Activated CD8-positive, alpha-beta memory T cell treated with anti-CD3 and anti-CD28 coated beads, Interleukin-2, amount 50 U/mL, for 48 hours (primary cell): ENCODE measurements at regions not wholly inside any gene's neighbourhood (a gene's known extent, or its start where the extent isn't known, plus 50 kb on each side); places are given as distances from the start of the nearest gene placed in this dataset.

ENCODE experiments used
- DNase-seq: peaks from one replicate; pipeline ENCODE4 v3.0.0-alpha.2; 2020

DNA sequence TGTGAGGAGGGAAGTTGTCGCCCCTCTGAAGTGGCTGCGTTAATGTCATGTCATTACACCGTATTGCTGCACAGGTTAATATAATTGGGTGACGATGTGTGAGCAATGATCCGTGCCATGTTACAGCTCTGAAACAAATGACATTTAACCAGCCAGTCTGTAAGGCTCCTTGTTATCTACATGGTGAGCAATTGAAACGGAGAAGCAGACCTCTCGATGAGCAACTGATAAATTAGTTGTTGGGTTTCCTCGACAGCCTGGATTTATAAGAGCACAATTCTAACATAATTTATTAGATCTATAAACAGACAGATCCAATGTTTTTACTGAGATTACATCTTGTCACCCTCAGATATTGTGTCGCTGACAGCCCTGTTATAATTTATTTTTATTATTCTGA, 49.9 kb upstream of the MAFB start:
- no peak for DNase-seq

DNA sequence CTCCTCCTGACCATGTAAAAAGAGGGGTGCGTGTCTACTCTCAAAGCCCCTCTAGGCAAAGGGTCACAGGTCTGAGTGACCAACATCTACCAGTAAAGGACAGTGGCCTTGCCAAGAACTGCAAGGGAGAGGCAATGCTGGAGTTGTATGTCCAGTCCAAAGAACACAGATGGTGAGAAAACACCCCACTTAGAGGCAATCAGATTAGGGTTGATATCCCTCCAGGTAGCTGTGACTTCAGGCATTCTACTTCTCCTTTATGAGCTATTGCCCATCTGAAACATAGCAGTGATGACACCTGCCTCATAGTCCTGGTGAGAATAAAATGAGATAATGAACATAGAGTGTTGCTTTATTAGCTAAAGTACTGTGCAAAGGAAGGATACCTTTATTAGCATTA, 50.8 kb upstream of the MAFB start:
- no peak for DNase-seq

DNA sequence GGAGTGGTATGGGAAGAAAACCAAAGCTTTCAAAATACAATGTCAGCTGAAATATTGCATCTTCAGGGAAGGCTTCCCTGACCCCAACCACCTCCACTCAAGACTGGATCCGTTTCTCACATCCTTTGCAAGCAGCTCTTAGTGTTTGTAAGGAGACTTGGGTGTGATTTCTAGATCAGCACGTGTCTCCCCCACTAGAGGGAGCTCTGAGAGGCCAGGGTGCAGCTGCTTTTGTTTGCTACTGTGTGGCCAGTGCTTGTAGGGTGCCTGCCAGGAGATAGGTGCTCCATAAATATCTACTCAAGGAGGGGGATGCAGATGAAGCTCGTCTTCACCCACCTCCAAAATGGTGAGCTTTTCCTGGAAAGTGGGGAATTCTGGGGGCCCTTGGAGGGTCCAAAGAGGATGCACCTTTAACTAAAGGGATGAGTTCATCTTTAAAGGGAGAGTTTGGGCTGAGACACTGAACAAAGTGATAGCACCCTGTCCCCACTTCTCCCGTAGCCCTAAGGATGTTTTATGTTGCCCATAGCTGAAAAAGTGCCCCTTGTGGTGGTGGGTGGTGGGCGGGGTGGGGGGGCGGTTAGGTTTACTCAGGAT, 52.6 kb upstream of the MAFB start:
- peak; percentile 63 for DNase-seq

DNA sequence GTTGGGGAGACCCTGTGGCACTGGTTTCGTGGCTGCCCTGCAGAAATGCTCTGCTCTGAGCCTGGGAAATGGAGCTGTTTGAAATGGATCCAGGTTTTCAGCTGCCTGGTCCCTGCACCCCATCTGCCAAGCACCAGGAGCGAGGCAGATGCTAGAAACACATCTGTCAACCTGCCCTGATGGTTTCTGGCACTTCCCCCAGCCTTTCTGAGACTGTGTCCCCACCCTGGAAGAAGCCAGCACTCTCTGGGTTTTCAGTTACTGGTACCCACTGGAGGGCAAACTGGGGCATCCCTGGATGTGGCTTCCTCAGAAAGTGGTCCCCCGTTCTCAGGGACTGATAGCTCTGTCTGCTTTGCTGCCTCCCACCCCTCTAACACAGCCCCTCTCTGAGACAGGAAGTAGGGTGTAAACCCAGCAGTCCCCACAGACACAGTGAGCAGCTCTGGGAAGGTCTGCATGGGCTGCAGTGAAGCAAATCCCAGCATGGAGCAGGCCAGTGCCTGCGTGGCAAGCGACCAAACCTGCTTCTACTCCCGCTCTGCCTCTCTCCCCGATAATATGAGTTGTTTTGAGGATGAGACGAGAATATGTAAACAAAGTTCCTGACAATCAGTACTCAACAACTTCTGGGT, 54.2 kb upstream of the MAFB start:
- DNase-seq, result no peak

DNA sequence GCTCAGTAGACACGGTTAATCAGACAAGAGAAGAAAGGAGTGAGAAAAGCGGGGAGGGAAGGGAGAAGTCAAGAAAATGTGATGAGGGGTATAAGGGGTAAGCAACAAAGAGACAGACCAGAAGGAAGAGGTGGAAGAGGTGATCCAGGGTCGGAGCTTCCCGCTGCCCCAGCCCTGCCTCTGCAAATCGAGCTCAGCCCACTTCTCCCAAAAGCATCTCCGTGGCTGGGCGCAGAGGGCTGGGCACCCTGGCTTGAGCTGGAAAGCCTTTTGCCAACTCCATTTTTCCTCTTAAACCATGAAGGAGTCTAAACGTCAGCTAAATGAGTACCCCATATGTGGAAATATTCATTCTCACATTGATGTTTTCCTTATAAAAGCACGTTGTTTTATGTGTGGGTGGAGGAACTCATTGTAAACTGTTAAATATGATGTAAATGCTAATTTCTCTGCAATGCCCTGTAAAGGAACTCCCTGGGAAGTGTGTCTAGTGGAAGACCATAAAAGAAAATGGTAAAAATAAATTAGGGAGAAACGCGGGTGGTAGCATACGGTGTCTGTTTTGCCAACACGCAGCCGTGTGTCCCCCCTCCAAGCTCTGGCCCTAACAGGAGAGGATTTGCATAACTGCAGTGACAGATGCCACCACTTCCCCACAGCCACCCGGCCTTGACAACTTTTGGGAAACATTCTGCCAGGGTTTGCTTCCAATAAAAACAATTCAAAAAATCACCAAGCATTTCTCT, 55.2 kb upstream of the MAFB start:
- no peak for DNase-seq

DNA sequence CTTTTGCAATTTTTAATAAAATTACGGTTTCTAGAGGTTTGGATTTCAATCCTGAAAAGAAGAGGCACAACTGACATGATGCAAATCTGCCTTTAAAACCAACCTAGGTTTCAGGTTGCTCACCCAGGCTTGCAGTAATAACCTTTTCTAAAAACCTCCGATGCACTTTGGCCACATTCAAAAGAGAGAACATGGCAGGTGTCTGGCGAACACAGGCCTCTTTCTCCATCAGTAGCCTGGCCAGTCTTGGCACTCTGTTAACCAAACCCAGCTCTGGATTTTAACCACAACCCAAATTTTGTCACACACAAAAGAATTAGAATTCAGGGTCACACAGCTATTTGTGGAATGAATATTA, 55.8 kb upstream of the MAFB start:
- DNase-seq, result no peak

DNA sequence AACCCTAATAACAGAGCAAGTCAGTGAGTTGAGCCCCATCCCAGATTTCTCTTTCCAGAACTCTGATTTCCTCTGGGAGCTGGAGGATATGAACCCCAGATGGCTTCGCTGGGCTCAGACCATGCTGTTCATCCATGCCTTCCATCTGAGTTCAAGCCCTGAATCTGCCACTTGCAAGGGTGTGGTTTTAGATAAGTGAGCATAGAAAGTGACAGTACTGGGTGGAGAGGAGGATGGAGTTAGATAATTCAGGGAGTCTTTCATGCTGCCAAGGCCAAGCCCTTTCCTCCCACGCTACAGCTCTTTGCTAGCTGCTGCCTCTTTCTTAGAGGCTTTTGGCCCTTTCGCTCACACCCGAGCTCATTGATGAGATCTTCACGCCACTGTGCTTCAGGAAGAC, 57.2 kb upstream of the MAFB start:
- no peak for DNase-seq

DNA sequence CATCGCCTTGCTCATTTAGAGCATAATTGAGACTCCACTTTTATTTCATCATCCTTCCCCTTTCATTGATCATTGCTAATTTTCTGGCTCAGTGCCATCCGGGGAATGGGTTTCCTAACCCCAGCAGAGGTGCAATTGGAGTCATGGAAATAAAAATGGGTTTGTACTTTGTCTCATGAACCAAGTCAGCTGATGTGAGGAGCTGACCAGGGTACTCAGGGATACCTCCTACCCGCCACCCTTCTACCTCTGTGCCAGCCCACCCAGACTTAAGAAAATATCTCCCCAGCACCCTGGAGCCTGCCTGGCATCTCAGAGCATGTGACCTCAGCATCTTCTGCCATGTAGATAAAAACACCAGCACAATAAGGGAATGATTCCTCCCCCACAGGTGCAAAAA, 59.1 kb upstream of the MAFB start:
- DNase-seq, result no peak

DNA sequence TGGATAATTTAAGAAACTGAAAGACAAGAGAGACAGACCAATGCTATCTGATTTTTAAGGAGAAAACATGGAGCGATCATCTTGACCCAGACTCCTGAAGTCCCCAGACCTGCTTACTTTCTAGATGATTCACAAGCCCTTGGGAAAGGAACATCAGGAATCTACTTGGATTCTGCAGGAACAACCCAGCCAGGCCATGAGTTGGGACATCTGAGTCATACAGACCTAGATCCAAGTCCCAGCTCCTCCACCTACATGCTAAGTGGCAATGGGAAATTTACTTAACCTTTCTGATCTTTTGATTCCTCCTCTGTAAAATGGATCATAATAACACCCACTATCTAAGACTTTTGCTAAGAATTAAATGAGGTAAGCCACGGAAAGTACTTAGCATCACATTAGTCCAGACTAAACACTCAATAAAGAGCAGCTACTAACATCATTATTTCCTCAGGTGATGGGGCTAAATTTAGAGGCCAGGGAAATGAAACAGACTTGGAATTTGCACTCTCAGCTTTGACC, 61.0 kb upstream of the MAFB start:
- no peak for DNase-seq

DNA sequence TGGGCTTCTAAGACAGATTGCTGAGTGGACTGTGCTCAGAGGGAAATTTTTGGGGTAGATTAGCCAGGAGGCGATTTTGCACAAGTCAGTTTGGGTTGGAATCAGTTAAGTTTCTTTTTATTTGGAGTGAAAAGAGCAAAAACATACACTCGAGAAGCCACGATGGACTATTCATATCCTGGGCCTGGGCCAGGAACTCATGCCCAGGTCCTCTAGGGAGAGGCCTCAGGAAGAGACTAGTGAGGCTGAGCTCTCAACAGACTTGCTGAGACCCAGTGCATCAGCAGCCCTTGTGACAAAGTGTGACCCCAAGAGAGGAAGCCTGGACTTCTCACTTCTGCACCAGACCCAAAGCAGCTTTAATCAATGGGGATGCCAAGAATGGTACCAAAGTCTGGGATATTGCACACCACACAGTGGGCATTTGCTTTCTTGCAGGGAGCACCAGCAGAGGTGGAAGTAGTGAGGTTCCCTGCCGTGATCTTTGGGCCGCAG, 61.6 kb upstream of the MAFB start:
- no peak for DNase-seq

DNA sequence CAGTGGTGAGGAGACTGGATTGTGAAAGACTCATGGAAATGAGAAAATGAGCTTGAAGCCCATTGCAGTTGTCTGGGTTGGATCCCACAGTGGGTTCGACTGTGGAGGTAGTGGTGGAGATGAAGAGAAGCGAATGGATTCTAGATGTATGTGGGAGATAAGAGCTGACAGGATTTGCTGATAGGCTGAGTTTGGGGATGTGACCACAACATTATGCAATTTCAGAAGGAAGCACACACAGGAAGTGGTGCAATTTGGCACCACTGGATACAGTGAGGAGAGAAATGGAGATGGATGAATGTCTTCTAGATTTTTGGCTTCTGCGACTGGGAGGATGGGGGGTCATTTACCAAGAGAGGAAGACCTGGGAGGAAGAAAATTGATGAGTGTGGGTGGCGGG, 64.4 kb upstream of the MAFB start:
- DNase-seq, result no peak

DNA sequence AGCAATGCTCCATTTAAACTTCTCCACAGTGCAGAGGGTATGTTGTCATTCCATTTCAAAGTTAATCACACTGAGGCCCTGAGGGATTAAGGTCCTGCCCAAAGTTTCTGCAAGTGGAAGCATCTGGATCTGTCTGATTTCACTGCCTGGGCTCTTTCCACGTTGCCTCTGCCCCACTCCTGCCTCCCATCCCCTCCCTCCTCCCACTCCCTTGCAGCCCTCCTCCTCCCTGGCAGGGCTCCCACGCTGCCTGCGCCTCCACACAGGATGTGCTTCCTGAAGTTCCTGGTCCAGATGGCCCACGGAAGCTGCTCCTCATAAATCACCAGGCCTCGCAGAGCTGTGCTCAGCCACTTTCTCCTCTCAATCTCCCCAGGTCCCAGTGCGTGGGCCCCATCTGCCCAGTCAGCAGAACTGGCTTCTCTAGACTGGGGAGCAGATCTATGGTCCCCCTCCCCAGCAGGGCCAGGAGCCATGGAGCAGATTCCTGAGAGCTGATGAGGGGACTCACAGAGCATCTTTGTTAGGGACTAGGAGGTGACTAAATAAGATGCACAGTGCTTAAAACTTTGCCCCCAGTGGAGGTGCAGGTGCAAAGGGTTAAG, 65.4 kb upstream of the MAFB start:
- no peak for DNase-seq

DNA sequence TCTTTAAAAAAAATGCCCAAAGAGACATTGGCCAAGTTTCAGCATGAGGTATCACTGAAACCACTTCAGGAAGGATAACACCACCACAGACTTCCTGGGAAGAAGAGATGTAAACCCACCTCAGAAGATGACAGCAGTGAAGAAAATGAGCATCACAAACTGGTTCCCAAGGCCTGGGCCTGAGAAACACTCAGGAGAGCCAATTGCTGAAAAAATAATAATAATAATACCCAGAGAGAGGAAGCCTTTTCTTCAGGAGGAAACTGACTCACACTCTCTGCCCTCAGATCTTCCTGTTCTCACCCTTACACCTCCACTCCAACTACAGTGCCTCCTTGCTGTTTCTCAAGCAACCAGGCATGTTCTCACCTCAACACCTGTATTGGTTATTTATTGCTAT, 68.1 kb upstream of the MAFB start:
- DNase-seq, result no peak

DNA sequence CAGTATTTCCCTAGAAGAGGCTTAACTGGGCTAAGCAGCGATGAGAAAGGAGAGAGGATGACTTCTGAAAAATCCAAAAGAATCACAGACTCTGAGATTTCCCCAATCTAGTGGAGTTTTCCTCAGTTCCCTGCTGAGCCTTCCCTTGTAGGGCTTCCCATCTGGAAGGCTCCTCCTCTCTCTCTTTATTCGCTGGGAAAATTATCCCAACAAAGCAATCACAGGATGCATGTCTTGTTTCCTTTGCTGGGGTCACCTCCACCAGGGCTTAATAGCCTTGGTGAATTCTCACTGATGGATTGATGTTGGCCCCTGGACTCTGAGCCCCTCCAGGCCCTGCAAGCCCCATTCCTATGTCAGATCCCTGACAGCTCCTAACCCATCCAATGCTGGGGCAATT, 69.8 kb upstream of the MAFB start:
- no peak for DNase-seq

DNA sequence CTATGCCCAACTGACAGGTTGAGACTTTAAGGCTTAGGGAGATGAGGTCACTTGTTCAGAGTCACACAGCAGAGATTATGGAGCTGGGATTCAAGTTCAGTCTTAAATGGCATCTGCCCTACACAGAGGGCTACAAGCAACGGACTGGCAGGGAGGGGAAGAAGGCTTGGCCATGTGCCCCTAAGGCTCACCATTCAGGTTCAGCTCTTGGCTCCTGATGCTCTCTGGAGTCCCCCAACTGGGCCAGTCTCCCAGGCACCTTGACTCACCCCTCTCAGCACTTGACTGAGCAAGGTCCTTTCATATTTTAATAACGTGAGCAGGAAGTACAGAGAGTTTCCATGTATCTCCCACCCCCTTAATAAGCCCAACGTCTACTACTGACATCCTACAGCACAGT, 71.4 kb upstream of the MAFB start:
- no peak for DNase-seq

DNA sequence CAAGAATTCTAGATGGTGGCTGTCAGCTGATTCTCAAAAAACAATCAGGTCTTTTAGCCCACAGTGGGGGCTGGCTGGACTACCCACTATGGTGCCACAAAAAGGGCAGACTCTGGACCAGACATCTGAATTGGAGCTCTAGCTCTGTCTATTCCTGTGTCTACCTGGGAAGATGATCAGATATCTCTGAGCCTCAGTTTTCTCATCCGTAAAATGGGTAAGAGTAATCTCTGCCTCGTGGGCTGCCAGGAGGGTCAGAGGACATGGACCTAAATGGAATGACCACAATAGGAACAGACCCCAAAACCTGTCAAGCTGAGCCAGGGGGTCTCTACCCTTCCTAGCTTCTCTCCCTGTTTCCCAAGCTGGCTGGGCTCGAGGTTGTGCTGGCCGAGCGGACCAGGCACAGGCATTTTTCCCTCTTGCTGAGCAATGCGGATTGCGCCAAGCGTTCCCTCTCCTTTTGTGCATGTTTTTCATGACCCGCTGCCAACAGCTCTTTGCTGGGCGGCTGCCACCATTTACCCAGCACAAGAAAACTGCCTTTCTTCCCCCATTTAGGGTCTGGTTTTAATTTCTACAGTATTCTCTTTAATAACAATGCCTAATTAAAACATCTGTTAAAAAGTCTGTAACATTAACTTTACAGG, 74.7 kb upstream of the MAFB start:
- no peak for DNase-seq

DNA sequence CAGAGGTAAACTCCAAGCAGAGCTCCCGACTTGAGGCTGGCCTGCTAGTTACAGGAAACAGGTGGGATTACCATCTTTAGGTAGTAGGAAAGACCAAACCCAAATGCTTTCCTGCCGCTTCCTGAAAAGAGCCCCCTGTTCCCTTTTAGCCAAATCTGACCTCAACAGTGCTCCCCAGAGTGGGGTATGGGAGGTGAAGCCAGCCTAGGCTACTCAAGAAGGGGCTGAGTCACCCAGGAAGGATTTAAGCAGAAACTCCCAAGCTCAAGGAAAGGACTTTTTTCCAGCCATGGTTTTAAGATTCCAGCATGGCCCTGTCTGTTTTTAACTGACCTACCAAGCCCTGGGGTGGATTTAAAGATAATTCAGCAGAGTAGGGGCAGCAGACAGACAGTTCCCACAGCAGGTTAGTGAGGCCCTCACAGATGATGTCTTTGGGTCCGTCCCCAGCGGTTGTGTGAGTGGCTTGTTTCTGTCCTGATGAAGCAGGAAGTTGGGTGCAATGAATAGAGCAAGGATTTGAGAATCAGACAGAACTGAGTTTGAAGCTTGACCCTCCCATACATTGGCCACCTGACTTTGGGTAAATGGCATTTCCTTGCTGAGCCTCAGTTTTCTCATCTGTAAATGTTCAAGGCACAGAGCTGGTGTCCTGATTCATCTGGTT, 76.9 kb upstream of the MAFB start:
- no peak for DNase-seq

DNA sequence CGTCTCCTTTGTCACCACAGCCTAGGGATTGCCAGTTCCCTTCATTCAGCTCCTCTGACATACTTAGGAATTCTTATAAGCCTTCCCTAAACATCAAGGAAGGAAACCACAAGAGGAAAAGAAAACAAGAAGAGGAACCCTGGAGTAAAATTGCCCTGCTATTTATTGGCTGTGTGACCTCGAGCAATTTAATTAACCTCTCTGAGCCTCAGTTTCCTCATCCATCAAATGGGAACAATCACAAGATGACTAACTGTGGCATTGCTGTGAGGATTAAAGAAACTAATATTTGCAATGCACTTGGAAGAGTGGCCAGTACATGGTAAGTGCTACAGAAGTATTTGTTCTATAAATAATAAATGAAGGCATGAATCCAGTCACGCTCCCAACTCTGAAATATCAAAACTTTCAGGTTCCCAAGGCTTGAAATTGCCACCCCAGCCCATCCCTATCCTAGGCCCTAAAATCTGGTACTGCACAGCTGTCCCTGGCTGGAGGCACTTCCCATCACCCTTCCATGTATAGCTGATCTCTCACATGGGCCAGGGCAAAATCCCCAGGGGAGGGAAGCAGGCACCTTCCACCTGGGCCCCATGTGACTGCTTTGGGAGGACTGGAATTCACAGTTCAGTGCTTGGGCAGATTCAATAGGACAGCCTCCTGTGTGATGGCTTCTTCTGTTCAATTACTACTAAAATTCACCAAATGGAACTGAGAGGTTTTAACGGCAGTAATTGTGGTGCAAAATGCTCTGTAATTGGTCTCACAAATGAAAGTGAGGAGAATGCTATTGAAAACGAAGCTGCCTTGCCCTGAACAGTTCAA, 78.0 kb upstream of the MAFB start:
- DNase-seq, result no peak

DNA sequence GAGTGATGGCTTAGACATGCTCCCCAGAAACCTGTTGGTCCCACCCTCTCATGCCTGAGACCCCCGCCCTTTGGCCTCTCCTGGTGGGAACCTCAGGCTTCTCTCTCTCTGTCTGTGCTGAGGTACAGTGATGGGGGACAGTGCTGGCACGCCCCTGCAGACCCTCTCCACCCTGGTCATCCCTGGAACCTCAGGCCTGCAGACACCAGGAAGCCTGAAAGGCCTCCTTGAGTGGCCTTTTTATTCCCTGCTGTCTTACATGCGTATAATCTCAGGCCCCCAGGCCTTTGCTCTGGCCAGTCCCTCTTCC, 78.5 kb upstream of the MAFB start:
- no peak for DNase-seq

DNA sequence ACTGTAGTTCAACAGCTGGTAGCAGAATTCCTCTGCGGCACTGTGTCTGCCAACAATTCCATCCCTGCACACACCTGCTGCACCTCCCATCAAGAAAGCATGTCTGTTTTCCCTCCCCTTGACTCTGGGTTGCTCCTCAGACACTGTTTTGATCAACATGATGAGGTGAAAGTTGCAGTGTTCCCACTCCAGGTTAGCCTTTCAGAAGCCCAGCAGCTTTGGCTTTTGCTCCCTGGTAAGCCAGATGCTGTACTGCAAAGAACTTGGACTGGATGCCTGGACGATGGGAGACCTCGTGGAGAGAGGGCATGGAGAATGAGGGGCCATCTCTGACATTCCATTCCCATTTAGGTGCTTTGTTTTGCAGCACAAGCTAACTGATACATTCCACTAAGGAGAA, 79.1 kb upstream of the MAFB start:
- no peak for DNase-seq

DNA sequence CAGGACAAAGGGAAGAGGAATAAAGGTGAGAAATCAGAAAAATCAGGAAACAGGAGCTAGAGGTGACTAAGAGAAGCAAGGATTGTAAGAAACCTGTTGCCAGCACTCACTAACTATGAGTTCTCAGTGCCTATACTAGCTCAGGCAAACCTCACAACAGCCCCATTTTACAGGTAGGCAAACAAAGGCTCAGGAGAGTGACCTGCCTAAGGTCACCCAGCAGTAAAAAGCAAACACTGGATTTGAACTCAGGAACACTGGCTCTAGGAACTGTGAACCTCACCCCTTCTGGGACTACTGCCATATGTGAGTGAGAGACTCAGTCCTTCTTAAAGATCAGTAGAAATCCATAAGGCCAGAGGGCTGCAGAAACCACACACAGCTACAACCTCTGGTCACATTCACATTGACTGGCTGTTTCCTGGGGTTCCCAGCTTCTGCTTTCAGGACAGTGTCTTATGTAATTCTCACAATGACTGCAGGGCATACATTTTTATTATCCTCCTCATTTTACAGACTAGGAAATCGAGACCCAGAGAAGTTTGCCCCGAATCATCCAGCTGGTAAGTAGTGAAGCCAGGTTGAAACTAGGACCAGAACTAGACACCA, 80.7 kb upstream of the MAFB start:
- DNase-seq, result no peak
